HG03196 (cell line): ENCODE measurements at regions not wholly inside any gene's neighbourhood (a gene's known extent, or its start where the extent isn't known, plus 50 kb on each side); places are given as distances from the start of the nearest gene placed in this dataset.
"Not testable (repeated sequence)": the region's sequence is repeated elsewhere in the genome, so short reads cannot be mapped to it uniquely, and the experiment has no call there.

Experiments
- ATAC-seq: cut with Tn5 transposase; IDR thresholded peaks from one replicate; pipeline ENCODE4 v1.9.1; 2021; ENCODE audit not compliant: unreplicated experiment

DNA sequence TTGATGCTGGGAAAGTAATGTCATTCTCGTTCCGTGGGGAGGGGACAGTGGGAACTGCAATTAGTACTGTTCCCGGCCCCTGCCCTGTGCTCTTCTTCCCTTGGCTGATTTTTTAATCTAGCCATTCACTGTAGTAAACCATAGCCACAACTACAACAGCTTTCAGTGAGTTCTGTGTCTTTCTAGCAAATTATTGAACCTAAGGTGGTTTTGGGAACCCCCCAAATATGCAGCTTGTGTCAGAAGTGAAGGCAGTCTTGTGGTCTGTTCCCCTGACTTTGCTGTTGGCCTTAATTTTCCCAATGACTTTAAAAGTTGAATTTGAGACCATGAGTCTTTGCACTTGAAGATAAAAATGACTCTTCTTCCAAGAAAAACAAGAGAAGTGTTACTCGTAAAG is 114.3 kb upstream of the ETV6 start:
- no peak for ATAC-seq

DNA sequence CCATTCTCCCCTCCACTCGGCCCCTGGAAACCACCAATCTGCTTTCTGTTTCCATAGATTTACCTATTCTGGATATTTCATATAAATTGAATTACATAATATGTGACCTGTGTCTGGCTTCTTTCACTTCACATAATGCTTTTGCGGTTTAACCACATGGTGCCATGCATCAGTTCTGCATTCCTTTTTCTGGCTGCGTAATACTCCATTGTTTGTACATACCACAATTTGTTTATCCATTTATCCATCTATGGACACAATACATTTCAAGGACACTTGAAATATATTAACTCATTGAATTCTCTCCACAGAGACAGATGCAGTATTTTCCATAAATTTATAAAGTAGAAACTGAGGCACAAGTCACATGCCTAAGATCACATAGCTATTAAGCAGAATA is 110.3 kb upstream of the ETV6 start:
- ATAC-seq: no peak

DNA sequence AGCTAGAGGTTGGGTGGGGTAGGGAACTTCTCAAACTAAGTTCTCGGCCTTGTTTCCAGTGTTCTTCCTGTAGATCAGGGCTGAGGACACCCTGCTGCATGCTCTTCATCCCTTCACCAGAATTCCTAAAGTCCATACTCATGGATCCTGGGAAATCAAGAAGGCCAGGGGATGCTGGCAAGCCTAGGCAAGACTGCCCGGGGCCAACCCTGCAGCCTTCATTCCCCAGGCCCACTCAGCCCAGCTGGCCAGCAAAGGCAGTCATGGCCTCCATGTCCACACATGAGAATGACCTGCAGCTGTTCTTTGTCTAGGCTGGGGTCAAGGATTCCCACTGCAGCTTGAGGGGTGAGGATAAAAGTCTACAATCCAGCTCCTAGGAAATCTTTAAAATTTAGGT is 109.3 kb upstream of the ETV6 start:
- ATAC-seq: no peak

DNA sequence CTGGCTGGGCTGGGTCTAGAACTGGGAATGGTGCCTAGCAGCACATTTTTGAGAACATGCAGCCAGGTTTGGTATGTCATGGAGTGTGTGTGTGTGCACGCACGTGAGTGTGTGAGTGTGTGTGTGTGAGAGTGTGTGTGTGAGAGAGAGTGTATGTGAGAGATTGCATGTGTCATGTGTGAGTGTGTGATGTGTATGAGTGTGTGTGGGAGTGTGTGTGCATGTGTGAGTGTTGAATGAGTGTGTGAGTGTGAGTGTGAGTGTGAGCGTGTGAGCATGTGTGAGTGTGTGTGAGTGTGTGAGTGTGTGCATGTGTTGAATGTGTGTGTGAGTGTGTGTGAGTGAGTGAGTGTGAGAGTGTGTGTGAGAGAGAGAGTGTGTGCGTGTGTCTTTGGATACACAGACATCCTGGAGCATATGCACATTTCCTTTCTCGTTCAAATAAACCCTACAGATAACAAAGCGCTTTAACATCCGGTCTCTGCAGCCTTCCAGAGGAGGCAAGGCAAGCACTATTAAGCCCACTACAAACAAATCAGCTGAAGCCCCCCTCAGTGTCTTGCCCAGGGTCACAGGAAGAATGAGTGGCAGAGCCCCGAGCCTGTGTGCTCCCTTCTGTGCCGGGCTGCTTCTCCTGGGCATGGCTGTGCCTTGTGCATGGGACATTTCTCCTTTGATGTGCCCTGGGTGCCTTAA is 108.7 kb upstream of the ETV6 start:
- no peak for ATAC-seq

DNA sequence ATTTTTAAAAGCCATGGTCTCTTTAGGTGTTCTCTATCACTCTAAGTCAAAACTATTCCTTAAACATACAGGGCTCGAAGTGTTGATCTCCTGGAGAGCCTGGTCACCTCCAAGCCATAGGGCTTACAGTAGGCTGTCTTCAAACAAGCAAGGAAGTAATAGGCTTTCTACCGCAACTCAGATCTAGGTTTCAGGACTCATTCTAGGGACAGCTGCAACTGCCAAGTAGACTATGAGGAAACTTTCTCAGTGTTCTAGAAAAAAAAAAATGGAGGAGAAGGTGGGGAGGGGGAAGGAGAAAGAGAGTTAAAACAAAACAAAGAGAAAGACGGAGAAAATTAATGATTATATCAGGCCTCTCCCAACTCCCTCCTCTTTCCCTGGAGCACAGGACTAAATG is 106.9 kb upstream of the ETV6 start:
- no peak for ATAC-seq

DNA sequence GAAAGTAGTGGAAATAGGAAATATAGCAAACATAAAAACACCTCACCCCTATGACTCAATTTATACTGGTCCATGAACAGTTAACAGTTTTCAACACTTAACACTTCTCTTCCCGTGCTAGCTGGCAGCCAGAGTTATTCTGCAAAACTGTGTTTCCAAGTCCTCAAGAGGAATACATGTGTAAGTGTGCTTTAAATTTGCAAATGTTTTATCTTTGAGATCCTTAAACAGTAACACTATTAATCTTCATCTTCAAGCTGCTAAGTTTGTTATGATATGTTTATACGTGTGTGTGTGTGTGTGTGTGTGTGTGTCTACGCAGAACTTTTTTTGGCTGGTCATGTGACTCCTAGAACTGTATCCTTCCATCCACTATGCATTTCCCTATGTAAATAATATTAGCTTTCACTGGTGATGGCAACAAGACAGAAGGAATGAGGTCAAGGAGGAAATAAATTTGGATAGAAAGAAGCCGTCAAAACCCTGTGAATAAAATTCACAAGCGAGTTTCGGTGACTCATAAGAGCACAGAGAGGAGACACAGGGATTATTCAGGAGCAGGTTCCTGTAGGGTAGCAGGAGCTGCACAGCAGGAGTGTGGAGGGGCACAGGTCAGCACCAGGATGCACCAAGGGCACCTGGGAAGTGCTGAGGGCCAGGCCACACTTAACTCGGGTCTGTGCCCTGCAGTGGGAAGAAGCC is 105.9 kb upstream of the ETV6 start:
- no peak for ATAC-seq

DNA sequence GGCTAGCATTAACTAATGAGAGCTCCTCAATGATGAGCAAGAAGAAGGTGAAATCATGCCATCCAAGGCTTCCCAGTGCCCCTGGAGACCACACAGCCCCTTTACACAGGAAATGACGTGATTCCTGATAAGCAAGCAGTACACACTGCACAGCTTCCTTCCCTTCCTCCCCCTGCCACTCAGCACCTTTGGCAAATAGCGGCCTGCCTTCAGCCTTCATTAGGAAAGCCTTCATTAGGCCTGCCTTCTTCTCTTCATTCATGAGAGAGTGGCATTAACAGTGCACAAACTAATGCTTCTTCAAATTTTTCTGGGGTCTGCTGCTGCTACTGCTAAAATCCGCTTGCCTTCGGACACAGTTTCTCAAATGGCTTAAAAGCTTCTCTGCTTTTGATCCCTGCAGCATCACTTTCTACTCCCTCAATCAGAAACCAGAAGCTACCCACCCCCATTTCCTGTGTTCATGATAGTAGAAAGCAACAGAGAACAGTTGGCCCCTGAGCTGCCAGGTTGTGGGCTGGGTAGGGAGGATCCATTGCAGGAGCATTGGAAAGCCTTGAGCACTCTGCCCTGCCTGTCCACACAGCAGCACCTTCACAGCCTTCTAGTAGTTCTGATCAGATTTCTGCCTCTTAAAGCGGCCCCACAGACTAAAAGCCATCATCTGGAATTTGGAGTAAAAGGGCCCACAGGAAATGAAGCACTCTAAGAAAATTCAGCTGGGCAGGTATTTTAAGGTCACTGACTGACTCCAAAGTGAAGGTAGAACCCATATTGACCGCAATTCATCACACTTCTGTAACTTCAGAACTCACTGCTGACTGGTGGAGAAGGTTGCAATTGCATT is 103.8 kb upstream of the ETV6 start:
- peak; percentile 77 for ATAC-seq

DNA sequence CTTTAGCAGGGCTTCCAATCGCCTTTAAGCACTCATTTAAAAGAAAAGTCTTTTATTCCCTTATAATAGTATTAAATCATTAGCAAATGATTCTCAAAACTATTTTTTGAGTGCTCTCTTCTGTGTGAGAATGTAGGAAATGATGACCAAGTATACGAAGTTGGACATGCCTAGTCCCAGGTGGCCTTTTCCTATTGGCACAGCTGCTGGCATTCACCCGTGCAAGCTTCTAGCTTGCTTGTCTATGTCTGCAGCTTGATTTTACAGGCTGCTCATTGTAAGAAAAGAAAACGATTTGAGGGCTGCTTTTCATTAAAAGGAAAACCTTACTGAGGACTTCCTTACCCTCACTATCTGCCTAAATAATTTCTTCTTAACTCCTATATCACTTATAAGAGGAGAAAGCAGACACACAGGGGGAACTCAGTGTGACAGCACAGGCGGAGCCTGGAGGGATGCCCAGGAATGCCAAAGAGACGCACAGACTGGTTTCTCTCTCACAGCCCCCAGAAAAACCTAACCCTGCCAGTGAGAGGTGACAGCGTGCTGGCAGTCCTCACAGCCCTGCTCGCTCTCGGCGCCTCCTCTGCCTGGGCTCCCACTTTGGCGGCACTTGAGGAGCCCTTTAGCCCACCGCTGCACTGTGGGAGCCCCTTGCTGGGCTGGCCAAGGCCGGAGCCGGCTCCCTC is 102.7 kb upstream of the ETV6 start:
- not testable (repeated sequence) for ATAC-seq

DNA sequence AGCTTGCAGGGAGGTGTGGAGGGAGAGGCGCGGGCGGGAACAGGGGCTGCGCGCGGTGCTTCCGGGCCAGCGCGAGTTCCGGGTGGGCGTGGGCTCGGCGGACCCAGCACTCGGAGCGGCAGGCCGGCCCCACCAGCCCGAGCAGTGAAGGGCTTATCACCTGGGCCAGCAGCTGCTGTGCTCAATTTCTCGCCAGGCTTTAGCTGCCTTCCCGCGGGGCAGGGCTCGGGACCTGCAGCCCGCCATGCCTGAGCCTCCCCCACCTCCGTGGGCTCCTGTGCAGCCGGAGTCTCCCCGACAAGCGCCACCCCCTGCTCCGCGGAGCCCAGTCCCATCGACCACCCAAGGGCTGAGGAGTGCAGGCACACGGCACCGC is 102.2 kb upstream of the ETV6 start:
- ATAC-seq: not testable (repeated sequence)

DNA sequence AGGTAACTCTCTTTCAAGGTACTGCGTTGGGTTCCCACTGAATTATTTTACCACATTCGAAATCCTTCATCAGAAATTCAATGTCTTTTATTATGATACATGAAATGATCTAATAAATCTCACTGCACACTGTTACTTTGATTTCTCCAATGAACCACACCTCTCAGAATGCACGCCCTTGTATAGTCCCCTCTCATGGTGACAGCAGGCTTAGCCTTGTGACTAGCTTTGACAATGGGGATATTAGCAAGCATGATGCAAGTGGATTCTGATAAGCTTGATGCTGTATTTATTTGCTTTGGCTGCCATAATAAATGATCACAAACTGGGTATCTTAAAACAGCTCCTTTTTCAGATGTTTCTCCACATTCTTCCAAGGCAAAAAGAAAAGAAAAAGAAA is 100.4 kb upstream of the ETV6 start:
- no peak for ATAC-seq

DNA sequence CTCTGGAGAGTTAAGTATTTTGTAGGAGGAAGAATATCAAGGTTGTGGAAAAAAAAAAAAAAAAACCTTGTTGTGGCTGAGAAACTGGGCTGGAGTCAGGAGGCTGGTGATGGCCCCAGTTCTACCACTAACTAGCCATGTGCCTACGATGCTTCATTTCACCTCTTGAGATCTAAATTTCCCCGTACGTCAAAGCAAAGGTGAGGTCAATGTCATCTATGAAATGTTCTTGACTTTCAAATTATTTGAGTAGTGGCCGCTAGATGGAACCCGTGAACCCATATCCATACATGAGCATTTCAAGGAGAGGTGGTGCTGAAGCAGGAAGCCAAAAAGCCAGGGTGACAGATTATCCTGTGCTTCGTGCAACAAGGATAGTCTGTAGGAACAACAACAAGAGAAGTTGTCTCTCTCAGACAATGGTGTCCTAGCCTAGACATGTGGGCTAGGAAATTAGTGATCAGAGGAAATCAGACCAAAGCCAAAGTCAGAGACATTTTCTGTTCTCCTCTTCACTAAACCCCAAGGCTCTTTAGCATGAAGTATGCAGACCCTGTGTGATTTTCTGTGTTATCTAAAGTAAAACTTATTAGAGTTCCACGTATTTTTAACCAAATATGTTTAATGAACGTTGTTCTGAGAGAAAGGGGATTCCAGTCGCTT is 95.5 kb upstream of the ETV6 start:
- ATAC-seq: no peak

DNA sequence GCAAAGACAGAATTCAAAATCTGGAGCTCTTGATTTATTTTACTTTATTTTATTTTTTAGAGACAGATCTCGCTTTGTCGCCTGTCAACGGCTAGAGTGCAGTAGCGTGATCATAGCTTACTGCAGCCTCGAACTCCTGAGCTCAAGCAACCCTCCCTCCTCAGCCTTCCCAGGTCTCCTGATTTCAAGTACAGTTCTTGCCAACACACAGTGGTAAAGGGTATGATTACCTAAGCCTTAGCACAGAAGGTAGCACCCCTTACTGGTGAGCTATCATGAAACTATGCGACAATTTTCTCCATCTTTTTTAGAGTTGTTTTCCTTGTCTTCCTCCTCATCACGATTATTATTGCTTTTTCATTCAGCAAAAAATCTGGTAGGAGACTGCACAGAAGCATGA is 94.3 kb upstream of the ETV6 start:
- no peak for ATAC-seq

DNA sequence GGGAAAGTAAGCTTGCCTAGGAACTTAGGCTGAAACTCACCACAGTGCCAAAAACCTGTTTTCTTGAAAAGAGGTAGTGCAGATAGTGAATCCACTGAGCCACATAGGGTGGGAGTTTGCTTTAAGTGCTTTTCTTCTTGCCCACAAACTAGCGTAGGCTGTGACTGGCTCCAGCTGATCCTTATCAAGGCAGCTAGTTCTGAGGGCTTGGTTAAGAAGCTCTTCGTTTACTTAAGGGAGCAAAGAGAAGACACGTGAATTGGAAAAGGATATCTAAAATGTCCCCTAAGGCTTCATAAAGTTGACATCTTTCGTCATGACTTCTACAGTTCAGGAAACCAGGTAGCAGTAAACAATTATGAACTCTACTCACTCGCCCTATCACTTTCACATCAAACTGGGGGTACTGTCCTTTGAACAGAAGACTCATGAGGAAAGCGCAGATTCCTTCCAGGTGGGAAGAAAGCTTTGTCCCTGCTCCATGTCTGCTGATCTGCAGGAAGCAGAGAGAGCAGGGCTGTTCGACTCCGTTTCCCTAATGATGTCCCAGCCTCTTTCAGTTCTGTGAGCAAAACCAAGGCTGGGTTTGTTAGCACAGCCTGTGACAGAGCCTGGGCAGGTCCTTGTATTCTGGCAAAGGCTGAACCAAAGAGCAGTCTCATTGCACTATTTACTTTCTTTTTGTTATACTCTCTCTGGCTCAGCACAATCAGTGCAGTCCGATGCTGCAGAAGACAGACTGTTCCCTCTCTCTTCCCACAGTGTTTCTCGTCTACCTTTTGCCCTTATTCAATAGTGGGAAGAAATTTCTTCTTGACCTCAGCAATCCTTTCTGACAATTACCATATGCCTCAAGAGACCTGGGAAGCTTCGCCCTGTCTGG is 93.5 kb upstream of the ETV6 start:
- no peak for ATAC-seq

DNA sequence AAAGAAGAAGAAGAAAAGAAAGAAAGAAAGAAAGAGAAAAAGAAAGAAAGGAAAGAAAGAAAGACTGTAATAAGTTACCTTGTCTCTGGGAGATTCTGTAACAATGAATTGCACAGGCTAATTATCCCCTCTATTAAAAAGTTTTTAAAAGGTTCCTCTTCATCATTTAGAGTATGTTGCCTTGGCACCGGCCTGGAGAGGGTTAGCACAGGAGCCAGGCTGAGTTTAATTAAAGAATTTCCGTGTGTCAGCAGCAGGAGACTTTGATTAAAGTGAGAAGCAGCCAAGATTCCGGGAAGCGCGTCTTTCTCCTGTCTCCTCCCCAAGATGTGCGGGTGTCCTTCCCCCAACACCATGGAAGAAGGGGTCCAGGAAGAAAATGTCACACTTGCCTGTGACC is 92.8 kb upstream of the ETV6 start:
- ATAC-seq: no peak

DNA sequence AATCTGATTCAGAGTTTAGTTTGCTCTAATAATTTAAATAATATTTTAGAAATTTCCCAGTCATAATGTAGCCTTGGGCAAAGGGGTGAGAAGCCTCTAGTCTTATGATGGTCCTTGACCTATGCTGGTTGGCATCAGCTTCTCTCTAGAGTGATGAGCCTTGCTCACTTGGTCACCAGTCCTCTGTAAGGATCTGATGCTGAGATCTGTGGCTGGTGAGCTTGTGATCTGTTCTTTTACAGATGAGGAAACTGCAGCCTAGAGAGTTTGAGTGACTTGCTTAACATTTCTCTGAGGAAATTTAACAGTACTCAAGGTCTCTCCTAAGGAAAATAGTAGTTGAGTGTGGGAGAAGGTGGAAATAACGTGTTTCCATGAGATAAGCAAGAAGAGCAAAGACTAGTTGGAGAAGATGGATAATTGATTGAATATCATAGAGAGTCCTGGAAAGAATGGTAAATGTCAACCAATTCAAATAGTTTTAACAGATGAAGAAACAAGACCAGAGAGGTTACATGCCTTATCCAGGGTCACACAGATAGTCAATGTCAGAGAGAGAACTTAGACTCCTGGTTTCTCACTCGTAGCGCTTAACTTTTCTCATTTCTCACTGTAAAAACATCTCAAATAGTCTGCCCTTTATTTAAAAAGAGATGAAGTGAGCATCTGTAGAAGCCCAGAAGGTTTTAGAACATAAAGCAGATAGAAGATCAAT is 89.7 kb upstream of the ETV6 start:
- ATAC-seq: no peak

DNA sequence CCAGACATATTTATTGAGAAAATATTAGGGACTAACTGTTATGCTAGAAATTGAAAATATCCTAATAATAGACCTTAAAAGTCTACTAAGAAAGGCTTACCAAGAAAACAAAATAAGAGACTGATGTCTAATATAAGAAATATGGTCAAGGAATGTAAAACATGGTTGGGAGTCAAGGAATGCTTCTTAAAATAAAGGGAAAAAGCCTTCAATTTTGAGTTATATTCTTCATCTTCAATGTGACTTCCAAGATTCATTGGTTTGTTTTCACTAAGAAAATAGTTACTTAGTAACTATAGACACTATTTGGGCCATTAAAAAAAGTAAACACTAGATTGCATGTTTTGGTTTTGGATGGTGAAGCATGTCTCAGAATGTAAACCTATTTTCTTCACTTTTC is 88.1 kb upstream of the ETV6 start:
- no peak for ATAC-seq

DNA sequence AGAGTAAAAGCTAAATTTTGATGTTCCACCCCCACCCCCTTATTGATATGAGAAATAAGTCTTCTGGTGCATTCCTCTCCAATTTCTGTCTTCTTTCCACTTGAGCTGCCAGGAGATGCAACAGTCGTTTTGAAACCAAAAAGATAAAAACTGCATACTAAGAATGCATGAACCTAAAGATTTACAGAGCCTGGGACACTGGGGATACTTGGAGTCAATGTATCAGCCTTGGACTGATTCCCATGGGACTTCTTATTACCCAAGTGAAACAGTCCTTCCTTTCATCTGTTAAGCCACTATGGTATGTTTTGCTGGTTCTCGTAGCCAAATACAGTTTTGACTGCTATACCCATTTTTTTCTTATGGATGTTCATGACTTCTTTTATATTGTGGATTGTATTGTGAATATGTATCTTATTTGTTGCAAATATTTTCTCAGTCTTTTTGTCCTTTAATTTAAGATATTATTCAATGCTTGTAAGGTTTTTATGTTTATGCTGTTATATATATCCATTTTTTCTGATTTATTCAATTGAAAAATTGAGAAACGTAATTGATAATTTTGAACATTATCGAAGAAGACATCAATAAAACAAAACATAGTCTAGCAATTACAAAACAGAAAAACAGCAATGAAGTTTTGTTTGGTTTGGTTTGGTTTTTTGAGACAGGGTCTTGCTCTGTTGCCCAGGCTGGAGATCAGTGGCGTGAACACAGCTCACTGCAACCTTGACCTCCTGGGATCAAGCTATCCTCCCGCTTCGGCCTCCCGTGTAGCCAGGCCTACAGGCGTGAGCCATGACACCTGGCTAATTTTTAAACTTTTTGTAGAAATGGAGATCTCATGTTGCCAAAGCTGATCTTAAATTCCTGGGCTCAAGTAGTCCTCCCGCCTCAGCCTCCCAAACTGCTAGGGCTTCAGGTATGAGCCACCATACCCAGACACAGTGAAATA is 85.4 kb upstream of the ETV6 start:
- ATAC-seq: no peak

DNA sequence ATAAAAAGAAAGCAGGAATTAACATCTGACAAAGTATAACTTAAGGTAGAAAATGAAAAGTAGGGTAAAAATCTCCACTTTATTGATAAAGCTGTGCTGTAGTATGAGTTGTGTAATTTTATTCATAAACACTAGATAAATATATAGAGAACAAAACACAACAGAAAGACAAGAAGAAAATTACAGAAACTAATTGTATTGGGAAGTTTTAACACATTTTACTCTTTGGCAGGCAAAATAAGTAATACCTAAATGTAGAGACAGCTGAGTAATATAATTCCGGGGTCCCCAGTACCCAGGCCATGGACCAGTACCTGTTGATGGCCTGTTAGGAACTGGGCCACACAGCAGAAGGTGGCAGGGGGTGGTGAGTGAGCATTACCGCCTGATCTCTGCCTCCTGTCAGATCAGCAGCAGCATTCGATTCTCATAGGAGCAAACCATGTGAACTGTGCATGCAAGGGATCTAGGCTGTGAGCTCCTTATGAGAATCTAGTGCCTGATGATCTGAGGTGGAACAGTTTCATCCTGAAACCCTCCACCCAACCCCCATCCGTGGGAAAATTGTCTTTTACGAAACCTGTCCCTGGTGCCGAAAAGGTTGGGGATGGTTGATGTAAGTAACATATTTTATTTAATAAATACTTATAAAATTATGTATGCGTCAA is 84.4 kb upstream of the ETV6 start:
- ATAC-seq: no peak
